ENCODE measurements at regions not wholly inside any gene's neighbourhood (a gene's known extent, or its start where the extent isn't known, plus 50 kb on each side); places are given as distances from the start of the nearest gene placed in this dataset.

DNA sequence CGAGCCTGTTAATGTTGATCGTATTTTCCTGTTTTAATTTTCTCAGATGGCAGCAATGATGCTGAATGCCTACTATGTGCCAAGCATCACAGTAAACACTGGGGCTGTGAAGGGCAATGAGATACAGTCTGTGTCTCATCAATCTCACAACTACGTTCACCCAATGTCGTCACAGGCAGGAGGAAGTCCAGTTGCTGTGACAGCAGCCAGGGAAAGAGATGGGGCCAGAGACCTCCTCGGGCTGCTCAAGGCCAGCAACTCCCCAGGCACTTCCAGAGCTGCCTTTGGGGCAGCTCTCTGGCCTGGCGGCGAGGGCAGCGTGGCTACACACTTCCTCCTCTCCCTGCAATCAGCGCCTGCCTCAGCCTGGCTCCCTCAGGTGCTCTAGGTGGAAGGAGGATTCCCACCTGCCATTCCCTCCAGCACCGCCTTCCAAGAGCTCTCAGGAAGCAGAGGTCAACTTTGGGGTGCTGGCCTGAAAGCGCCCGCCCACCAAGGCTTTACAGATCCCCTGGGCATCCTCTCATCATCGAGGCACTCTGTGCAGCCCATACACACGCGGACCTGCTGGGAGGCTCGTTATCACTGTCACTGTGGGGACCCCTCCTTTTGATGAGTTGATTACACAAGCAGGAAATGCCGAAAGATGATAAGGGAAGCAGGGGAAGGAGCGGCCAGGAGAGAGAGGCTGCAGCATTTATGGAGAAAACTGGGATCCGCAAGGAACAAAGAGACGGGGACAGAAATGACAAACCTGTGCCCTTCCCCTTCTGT is 159.2 kb downstream of the ZDHHC21 start:
- TF ChIP-seq CTCF (IDR thresholded peaks at IDR 0.05; ENCODE audit: insufficient read depth, low read length, poor library complexity, severe bottlenecking) (no peak), EZH2phosphoT487 (conservative IDR thresholded peaks at IDR 0.05; ENCODE audit: low read length) (no peak)
